ENCODE measurements at regions not wholly inside any gene's neighbourhood (a gene's known extent, or its start where the extent isn't known, plus 50 kb on each side); places are given as distances from the start of the nearest gene placed in this dataset.

- DNase-seq, result no peak
These were observed 162.8 kb downstream of the SREK1 start for GRCh38 chr5:66306844-66307315.

DNA sequence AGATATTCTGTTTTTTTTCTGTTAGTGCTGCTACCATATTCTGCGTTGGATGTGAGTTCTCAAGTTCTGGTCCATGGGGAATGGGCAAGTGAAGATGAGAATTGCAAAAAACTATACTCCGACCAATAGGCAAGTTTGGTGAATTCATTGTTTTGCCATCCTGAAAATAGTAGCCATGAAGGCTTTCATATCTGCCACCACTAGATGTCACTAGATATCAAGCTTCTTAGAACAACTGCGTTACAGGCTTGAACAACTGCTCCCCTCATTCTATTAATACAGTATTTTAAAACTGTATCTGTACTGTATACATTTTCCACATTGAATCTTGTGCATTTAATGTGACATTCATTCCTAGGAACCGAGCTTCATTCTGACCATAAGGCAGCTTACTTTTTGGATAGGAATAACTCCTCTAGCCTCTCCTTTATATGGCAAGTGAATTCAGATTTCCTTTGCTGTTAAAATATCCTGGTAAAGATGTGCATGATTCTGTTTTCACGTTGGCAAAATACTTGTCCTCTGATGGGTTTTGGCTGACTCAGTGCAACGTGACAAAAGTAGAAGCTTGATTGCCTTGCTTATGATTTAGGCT lies 163.6 kb downstream of the SREK1 start:
- peak; percentile 57 to 92 (median 72) for DNase-seq

- DNase-seq, result no peak
These were observed 168.2 kb downstream of the SREK1 start for GRCh38 chr5:66312266-66312665.

DNA sequence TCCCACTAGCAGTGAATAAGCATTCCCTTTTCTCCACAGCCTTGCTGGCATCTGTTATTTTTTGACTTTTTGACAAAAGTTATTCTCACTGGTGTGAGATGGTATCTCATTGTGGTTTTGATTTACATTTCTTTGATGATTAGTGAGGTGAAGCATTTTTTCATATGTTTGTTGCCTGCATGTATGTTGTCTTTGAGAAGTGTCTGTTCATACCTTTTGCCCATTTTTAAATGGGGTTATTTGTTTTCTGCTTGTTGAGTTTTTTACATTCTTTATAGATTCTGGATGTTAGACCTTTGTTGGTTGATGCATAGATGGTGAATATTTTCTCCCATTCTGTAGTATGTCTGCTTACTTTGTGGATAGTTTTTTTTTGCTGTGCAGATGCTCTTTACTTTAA lies 171.7 kb downstream of the SREK1 start:
- no peak for DNase-seq

DNA sequence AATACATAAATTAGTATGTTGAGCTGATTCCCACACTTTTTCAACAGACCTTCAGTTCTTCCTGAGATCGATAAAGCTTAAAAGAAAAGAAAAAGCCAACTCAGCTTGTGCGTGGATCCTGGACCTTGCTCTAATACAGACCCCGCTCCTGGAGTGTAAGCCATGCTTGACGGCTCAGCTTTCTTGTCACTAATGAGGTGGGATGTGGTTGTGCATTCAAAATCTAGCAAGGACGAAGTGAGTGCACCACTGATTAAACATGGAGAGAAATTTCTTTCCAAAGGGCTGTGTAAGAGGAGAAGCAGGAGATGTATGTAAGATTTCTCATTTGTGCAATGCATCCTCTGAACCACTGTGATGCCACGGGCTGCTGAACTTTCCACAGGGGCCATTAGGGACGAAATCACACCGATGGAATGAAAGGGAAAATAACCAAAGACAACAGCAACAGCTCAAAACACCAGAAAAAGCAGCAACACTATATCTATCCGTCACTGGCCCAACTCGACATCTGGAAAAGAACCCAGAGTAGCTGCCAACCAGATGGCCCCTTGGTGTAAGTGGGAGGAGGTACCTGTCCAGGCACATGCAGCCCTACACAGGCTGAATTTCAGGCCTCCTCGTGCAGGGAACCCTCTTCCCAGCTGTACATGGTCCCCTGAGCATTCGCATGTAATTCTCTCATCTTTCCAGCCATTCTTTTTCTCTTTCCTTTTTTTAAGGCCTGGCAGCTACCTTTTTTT lies 178.9 kb downstream of the SREK1 start:
- DNase-seq, result no peak

DNA sequence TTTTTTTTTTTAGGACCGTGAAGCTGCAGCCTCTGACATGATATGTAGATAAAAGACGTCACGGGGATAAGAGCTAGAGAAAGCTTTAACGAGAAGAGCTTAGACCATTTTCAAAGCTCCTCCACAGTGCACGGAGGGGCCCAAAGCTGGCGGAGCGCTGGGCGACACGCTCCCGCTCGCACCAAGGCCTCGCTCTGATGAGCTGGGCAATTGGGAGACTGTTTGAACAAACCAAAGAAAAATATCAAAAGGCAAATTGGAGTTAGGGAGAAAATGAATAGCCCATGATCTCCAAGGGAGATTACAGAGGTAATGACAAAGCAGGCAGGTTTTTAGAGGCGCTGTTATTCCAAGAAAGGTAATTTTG lies 179.4 kb downstream of the SREK1 start:
- DNase-seq, result no peak

- no peak for DNase-seq
These were observed 180.3 kb downstream of the SREK1 start for GRCh38 chr5:66324357-66324756.

DNA sequence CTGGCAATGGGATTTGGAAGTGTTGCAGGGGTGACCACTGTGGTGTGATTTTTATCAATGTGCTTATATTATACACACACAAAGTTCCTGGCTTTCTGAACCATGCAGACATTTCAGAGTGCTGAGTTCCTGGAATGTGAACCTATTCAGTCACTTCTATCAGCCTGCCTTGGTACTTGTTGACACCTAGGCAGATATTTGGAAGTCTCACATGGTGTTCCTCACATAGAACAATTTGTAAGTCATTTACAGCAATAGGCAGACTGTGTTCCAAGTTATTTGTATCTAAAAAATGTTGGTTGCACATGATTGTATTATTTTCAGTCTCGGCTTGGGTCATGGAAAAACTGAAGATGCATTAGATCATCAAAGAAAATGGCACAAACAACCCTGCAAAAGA lies 182.2 kb downstream of the SREK1 start:
- no peak for DNase-seq

DNA sequence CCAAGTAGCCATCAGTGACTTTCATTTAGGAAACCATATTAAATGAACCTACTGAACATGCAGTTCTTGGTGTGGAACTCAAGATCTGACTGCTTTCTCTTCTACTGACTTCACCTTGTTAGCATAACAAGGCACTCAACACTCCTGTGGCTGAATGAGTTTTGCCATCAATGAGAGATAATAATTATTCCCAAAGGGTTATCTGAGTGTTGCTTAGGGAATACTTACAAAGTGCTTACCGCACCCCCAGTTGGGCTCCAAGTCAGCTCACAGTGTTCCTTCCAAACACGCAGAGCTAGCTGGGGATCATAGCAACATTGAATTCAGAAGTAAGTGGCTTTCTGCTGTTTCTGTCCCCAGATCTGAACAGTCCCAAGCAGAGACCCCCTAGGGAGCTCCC lies 182.9 kb downstream of the SREK1 start:
- no peak for DNase-seq

GRCh38 chr5:66329078-66329477 lies 185.0 kb downstream of the SREK1 start:
- no peak for DNase-seq

GRCh38 chr5:66333192-66333591 lies 189.1 kb downstream of the SREK1 start:
- no peak for DNase-seq

- no peak for DNase-seq
These were observed 193.6 kb downstream of the SREK1 start for GRCh38 chr5:66337626-66338226.

DNA sequence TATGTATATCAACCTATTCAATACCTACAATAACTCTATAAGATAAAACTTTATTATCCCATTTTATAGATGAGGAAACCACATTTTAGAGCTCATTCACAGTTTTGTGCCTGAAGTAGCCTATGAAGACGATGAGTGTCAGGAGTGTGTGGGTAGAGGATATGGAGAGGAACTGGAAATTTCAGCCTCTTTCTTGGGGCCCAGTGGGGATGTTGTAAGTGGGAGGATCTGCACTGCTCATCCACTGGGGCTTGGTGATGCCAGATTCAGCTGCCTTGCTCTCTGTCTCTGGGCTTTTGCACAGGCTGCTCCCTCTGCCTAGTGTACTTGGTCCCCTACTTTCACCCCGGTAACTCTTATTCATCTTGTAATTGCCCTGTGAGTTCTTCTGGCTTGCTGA lies 194.7 kb downstream of the SREK1 start:
- DNase-seq, result peak; percentile 59 to 81 (median 74)

GRCh38 chr5:66339896-66340295 lies 195.8 kb downstream of the SREK1 start:
- peak; percentile 34 to 78 (median 62) for DNase-seq

GRCh38 chr5:66340786-66341185 lies 196.7 kb downstream of the SREK1 start:
- peak; percentile 19 to 72 (median 55) for DNase-seq

- no peak for DNase-seq
These were observed 198.3 kb downstream of the SREK1 start for GRCh38 chr5:66342341-66342880.

- no peak for DNase-seq
These were observed 199.4 kb downstream of the SREK1 start for GRCh38 chr5:66343370-66344071.

DNA sequence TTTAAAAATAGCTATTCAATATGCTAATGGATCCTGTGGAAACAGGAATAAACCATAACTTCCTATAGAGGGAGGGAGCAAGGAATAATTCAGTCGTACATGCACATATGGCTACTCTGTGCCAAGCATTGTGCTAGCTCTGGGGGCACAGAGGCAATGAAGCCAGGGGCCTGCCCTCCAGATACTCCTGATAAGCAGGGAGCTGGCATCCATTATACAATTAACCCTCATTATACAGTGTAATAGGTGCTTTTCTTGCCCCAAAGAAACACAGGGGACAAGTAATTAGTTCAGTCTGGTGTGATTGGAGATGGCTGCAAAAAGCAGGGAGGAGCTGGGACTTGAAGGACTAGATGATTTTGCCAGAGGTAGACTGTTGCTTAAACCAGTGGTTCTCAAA lies 200.4 kb downstream of the SREK1 start:
- no peak for DNase-seq

DNA sequence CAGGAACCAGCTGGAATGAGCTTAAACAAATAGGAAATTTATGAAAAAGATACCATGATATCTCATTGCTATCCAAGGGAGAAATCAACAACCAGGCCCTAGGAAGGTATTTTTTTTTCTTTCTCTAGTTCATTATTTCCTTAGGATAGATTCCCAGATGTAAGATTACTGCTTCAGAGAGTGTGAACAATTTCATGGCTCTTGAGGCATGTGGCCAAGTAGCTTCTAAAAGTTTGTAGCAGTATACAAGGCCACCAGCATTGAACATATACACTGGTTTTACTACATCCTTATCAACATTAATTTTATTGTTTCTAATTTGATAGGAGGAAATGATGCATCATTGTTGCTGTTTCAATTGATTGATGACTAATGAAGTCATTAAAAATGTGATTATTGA lies 201.2 kb downstream of the SREK1 start:
- DNase-seq, result no peak

DNA sequence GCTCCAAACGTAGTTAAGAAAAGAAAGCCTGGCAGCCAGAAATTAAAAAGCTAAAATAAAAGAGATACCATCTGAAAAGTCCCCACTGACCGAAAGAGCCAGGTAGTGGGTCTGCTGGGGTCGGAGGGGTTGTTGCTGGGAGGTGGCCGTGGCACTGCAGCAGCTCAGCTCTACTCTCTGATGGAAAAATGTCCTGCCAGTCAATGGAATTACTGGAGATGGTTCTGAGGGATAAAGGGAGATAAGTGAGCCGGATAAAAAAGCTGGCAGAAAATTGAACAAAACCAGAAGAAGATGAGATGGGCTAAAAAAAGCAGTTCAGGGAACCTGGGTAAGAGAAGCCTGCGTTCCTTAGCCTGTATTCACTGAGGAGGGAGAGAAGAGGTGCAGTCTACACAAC lies 202.8 kb downstream of the SREK1 start:
- DNase-seq, result no peak

- no peak for DNase-seq
These were observed 204.5 kb downstream of the SREK1 start for GRCh38 chr5:66348387-66349125.

DNA sequence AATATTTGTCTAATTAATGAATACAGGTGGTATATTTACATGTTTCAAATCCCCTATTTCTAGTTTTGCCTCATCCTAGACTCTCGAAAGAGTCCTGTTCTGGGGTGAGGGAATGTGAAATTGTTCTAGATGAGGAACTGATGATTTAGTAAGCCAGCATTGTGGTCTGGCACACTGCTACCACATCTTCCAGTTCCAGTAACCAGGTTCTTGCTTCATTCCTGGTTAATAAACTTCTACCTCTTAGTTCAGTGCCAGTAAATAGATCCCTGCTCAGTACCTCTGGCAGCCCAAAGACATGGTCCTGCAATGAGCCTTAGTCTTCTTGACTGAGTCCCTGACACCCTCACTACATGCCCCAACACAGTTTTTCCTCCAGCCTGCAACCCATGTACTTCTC lies 207.7 kb downstream of the SREK1 start:
- DNase-seq, result peak; percentile 37 to 55 (median 50)
